Stimulated activated CD4-positive, alpha-beta T cell treated with anti-CD3 and anti-CD28 coated beads, Interleukin-1b, Interleukin-23, amount 100 ng/mL, for 4 hours (primary cell): ENCODE measurements at regions not wholly inside any gene's neighbourhood (a gene's known extent, or its start where the extent isn't known, plus 50 kb on each side); places are given as distances from the start of the nearest gene placed in this dataset.

Source experiments
- DNase-seq, 2 donors: peaks; one replicate each; pipeline ENCODE4 v3.0.0-alpha.2; 2020; ENCODE audit warnings: low read depth in 2 of 2

DNA sequence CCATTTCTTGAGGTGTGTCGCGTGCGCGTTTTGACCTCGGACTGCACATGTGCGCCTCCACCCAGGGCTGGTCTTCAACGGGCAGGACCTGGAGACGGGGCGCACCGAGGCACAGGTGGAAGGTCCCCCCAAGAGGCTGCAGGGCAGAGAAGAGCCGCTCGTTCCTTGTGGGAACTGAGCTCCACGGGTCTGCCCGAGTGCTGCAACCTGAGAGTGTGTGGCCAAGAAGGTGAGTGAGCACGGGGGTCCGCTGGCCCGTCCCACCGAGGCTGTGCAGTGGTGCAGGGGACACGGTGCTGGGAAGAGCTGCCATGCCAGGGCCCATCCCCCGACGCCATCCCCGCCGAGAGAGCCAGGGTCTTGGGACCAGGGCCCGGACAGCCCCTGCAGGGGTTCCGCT lies 268.3 kb downstream of the GALR1 start:
- DNase-seq: no peak

DNA sequence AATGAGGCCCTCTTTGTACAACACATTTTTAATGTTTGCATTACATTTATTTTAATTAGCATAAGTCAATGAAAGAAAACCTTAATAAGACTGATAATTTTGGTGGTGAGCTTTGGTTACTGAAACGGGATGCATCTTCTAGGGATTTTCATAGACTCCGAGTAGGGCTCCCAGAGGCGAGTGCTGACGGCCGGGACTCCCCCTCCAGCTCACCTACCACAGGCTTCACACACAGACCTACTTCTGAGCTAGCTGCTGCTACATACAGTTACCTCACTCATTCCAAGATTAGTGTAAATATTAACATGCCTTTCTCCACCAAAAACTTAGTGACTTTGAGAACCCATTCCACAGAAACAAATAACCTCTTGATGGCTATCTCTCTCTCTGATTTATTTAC lies 271.1 kb downstream of the GALR1 start:
- no peak for DNase-seq

DNA sequence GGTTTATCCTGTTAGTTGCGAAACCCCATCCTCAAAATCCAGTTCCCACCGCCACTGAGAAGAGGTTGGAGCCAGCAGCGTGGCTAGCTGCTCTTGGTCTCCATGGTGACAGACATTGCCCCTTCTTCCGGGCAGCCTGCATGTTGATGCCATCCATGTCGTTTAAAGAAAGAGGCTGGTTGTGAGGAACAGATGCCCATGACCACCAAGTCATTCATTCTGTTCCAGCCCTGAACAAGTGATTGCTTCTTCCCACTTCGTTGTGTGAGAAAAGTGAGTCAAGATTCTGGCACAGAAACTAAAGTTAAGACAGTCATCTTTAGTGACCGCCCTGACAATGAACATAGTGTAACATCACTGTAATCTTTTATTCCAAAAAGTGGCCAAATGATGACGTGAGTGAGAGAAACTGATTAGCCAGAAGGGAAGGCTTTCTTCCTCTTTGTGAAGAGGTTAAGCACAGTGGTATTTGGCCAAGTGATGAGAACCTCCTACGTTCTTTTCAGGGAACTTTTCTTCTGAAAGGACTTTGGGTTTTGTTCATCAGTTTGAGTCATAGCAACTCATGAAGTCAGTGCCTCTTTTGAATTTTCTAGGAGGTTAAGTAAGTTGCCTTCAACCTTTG lies 272.5 kb downstream of the GALR1 start:
- no peak for DNase-seq

DNA sequence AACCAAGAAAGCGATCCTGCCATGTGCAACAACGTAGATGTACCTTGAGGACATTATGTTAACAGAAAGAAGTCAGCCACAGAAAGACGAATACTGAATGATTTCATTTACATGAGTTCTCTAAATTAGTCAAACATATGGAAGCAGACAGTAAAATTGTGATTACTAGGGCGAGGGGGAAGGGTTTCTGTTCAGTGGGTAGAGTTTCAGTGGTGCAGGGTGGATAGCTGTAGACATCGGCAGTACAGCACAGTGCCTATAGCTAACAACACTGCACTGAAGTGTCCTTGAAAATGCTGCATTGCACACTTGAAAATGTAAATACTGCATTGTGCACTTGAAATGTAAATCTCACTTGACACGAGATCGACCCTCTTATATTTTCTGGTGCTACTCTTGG lies 275.3 kb downstream of the GALR1 start:
- no peak for DNase-seq

DNA sequence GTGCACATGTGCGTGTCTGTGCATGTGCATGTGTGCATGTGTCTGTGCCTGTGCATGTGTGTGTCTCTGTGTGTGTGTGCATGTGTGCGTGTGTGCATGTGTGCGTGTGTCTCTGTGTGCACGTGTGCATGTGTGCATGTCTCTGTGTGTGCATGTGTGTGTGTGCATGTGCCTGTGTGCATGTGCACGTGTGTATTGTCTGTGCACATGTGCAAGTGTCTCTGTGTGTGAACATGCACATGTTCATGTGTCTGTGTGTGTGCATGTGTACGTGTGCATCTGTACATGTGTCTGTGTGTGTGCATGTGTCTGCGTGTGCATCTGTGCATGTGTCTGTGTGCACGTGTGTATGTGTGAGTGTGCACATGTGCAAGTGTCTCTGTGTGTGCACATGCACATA lies 277.3 kb downstream of the GALR1 start:
- DNase-seq: no peak

DNA sequence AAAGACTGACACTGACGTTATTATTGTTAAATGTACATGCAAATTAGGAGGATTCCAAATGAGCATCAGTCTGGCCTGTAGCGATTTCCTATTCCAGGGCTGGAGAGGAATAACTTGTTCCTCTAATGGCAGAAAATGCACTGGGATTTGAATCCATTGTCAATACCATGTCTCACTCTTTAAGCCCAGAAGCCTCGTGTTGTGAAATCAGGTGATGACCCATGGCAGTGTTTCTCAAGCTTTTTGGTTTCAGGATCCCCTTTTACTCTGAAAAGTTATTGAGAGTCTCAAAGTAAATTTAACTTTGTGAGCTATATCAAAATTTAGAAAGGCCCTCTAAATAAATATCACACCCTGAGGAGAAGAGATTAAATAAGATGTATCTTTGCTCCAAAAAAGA lies 279.2 kb downstream of the GALR1 start:
- DNase-seq: no peak

DNA sequence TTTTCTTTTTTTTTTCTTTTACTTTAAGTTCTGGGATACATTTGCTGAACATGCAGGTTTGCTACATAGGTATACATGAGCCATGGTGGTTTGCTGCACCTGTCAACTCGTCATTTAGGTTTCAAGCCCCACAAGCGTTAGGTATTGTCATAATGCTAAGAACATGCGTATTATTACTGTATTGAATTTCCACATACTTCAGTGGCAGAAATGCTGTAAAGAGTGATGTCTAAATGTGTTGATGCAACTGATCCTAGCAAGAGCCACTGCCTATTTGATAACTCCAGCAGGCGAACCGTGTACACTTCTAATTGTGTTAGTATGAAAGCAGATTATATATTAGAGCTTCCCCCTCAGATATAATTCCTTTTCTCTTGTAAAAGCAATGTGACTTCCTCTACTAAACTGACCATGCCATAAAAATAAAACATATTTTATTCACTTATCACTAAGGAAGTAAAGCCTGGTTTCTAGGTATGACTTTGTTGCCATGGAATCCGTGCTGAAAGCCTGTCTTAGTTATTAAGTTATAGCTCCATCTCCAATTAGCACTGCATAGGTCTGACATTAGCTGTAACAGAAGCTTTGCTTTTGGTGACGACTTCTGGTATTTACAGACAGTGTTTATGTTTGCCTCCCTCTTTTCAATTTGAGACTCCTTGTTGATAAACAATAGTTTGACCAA lies 280.0 kb downstream of the GALR1 start:
- DNase-seq: no peak

DNA sequence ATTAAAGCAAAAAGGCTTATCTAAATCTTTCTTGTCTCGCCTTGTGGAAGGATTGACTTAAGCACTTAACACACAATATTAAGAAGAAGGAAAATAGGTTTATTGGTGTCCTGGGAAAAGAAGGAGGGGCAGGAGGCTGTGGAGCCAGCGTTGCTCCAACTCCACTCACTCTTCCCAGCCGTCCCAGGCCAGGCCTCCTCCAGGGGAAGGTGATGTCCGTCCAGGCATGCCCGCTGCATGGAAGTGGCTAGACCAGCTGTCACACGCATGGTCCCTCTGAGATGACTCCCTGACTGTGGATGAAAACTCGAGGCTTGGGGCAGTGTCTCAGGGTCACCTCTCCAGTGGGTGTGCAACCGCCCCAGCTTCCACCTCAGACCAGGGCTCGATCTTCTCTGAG lies 281.1 kb downstream of the GALR1 start:
- DNase-seq: no peak

DNA sequence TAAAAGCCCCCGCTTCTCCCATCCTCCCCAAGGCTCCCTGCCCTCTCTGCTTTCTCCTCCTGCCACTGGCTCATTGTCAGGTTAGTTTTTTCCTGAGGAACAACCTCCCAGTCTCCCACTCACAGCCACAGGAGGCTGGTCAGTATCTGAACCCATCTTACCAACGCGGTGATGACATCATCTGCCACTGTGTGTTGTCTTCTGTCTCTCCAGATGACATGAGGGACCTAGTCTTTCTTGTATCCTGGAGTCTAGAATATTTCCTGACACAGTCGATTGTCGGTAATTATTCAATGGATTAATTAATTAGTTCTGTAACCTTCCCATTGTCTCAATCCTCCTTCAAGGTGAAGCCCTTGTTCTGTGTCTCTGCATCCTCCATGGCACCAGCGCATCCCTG lies 290.2 kb downstream of the GALR1 start:
- DNase-seq: no peak

DNA sequence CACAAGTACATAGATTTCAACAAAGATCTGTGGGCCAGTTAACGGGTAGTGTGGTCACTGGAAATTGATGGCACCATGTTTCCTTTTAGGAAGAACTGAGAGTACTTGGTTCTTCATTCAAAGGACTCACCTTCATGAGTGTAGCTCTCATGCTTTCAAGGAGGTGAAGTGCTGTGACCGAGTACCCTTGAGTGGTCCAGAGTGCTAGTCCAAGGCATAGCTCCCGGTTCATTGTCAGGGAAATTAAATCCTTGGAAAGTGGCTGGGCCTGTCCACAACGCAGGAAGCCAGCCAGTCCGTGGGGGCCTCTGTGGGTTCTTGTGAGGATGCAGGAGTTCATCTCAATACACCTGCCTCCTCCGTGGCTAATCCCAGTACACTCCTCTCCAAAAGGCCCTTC lies 295.1 kb downstream of the GALR1 start:
- DNase-seq: no peak

DNA sequence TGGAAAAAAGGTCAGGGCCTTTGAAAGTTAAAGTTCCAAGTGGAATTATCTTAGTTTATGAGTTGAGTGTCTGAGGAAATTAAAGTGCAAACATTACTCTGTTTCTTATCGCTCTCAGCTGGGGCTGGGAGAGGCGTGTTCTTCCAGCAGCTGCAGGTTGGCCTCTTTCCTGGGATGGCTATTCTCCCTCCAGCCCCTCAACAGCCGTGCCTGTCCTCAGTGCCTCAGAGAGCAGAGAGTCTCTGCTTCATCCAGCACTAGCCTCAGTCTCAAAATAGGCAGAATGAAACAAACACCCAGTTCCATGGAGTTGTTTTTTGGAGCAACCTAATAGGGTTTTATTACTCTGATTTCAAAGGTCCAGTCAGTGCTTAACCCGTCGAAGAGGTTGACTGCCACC lies 298.1 kb downstream of the GALR1 start:
- DNase-seq: no peak

DNA sequence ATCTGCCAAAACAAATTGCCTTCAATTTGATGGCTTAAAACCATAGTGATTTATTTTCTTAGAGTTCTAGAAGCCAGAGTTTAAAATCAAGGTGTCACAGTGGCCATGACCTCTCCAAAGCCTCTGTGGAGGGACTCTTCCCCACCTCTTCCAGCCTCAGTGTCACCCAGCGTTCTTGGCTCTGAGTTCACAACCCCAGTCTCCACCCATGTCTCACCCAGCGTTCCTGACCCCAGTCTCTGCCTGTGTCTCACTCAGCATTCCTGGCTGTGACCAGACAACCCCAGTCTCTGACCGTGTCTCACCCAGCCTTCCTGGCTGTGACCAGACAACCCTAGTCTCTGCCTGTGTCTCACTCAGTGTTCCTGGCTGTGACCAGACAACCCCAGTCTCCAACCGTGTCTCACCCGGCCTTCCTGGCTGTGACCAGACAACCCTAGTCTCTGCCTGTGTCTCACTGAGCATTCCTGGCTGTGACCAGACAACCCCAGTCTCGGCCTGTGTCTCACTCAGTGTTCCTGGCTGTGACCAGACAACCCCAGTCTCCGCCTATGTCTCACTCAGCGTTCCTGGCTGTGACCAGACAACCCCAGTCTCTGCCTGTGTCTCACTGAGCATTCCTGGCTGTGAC lies 299.3 kb downstream of the GALR1 start:
- DNase-seq: no peak

DNA sequence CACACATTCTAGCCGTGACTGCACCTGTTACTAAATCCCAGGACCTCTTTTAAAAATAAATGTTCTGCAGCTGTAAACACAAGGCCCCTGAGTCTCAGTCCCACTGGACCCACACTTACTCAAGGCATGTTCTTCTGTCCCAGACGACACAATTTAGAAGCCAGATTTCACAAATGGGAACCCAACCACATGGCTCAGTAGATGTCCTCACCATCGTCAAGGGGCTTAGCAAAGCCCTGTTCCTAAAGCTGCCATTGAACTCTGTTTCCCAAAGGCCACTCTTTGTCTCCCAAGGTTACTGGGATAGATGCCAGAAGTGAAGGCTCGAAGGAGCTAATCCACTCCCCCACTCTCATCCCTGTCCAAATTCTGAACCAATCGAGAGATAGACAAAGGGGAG lies 301.0 kb downstream of the GALR1 start:
- DNase-seq: no peak

DNA sequence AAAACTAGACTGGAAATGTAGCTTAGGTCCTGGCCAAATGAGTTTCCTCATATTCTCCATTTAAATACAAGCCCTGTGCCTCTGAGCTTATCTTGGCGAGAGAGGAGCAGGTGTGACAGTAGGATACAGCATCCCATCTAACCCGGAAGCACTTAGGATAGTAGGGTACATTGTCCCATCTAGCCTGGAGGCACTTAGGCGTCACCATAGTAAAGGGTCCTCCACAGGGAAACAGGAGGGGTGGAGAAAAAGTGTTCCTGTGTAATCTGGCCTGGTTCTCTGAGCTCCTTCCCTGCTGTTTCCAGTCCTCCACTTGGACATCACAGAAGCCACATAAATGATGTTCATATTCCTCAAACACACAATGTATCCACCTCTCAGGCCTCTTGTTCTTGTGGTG lies 301.4 kb downstream of the GALR1 start:
- no peak for DNase-seq

DNA sequence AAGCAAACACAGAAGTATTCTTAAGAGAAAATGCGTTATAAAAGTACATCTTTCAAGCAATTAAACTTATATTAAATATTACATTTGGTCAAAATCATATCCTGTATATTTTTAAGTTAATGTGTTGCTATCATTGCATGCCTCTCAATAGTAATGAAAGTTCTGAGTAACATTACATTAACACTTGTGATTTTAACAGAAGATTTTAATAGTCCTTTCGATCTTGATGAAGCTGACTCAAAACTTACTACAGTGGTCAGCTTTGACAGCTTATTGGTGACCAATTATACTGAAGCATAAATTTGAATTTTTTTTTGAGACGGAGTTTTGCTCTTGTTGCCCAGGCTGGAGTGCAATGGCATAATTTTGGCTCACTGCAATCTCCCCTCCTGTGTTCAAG lies 303.3 kb downstream of the GALR1 start:
- DNase-seq: no peak

DNA sequence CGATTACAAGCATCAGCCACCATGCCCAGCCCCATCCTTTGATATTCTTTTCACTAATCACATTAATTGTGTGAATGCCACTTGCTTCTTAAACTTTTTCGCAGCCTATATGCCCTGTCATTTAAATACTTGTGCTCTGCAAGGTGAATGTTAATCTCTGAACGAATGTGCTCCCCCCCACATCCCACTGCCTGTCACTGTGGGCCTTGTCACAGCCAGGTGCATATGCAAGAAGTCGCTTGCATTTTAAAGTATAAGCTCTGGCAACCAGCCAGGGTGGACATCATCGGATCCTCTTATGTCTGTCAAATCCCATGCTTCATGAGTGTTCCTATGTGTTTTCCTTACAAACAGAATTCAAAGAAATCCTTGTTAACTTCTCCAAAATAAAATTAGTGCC lies 304.4 kb downstream of the GALR1 start:
- DNase-seq: no peak

DNA sequence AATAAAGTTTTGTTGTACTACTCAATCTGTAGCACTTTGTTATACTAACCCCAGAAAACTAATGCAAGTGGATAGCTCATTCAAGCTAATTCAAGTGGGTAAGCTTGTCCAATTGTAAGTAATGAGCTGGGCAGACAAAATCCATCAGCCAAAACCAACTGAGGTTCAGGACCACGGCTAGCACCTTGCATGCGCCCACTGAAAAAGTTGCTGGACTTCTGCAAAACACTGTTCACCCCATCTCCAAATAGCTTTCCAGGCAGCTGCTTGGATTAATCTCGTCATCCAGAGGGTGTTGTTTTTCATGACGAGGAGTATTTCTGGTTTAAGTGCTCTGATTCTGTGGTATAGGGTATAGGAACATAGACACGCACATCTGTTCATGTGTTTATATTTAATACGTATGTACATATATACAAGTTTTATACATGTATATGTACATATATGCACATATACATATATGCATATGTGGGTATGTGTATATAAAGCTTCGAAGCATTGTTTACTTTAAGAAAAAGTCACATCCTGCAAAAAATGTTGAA lies 307.5 kb downstream of the GALR1 start:
- no peak for DNase-seq

DNA sequence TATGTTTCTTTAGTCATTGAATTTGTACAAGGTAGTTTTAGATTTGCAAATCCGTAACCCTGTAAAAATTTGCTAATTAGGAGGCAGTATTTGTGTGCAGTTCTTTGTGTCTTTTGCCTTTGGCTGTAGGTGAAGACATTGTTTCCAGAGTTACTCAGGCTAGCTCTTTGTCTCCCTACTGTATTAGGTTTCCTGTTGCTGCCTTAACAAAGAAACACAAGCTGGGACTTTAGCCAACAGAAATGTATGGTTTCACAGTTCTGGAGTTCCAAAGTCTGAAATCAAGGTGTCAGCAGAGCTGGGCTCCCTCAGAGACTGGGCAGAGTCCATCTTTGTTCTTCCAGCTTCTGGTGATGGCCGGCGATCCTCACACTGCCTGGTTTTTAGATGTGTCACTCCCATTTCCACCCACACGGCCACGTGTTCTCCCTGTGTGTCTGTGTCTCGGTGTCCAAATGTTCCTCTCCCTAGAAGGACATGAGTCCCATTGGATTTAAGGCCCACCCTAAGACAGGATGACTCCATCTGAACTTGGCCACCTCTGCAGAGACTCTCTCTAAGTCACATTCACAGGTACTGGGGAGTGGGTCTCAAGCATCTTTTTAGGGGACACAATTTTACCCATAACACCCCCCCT lies 309.7 kb downstream of the GALR1 start:
- DNase-seq: no peak

DNA sequence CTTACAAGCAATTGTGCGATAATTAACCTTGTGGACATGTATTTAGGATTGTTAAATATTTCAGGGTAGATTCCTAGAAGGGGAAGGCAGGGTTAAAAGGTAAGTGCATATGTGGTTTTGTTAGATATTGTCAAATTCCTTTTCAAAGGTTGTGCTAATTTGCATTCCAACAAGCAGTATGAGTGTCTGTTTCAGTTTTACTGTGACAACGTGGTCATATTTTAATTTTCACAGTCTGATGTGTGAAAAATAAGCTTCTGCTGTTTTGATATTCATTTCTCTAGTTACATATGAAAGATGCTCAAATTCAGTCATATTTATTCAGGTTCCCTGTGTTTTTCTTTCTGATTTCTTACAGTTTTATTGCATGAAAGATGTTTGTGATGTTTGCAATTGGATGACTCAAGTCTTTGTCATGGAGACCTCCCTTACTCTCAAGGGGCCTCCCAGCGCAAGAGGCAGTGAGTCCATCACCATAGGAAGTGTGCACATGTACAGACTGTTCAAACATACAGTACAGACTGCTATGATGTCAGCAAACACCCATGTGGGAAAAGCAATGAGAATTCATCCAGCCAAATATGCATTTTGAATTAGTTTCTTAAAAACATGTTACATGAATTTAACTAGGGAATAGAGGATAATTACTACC lies 310.8 kb downstream of the GALR1 start:
- no peak for DNase-seq

DNA sequence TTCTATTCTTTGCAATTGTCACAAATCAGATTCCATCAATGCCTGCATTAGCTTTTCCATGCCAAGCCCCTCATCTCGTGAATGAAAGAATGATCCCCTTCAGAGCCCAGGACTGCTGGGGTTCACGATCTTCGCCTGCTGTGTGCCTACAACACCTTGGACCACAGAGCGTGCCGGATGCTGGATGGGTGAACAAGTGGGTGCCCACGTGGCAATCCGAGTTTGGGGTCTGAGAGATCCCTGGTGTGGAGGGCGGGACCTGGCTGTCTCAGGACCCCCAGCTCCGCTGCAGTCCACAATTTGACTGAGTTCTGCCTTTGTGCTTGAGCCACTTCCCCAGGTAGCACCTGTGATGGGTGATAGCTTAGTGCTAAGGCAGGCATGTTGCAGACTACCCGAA lies 317.0 kb downstream of the GALR1 start:
- DNase-seq: no peak

DNA sequence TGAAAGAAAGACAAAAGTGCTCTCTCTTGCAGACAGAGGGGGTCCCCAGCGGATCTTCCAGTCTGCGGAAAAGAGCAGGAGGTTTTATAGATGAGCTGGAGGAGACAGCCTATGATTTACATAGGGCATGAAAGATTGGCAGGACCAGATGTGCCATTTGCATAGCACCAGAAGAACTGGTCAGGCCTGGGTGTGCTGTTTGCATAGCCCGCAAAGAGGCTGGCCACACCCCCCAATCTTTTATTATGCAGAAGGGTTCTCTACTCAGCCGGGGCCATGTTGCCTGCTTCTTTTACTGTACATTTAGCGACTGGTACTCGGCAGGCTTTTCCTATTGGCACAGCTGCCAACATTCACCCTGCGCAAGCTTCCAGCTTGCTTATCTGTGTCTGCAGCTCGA lies 317.6 kb downstream of the GALR1 start:
- DNase-seq: no peak

DNA sequence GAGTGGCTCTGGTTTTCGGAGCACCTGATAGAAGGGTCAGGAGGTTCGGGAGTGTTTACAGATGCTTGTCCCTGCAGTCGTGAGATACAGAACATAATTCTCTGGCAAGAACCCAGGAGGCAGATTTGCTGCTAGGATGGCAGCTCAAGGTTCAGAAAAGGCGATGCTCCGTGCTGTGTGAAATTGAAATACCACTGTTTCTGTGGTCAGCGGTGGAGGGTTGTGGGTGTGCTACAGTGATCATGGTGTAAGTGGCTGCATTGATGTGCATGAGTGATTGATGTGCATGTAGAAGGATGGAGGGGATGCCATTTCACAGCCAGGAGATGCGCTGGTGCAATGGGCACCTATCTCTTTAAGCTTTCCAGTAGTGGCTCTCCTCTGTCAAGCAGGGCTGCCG lies 322.1 kb downstream of the GALR1 start:
- DNase-seq: no peak
